ENCODE measurements at regions not wholly inside any gene's neighbourhood (a gene's known extent, or its start where the extent isn't known, plus 50 kb on each side); places are given as distances from the start of the nearest gene placed in this dataset.
A peak's percentile ranks its signal among the peaks of the same experiment; 100 is the strongest.

DNA sequence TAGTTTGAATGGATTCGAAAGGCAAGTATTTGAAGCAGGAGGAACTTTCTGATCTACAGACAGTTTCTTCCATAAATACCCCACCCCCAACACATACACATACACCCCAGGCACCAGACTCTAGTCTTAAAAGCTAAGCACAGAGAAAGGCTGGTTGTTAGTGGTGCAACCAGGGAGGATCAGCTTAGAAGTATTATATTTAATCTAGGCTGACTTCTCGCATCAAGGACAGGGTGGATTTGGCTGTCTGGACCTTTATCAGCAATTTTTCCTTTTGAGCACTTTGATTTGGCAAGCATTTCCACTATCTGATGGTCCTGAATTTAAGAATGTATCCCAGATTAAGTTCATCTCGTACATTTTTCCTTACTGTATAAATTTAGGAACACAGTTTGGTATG is 1489.8 kb upstream of the FLRT2 start:
- H3K4me1 ChIP-seq = peaks cover 5 to 13% of the 10 kb centered on the region in 2 donors
- no peak overlapping the region for H3K27ac ChIP-seq
- no peak overlapping the region for H3K4me3 ChIP-seq (replicated peaks in 1 of 3)
- intact Hi-C loops (cut with DNase I) = no loop called here
- no peak for TF ChIP-seq POLR2A (IDR thresholded peaks at IDR 0.05)
- TF ChIP-seq, protein P1, sequence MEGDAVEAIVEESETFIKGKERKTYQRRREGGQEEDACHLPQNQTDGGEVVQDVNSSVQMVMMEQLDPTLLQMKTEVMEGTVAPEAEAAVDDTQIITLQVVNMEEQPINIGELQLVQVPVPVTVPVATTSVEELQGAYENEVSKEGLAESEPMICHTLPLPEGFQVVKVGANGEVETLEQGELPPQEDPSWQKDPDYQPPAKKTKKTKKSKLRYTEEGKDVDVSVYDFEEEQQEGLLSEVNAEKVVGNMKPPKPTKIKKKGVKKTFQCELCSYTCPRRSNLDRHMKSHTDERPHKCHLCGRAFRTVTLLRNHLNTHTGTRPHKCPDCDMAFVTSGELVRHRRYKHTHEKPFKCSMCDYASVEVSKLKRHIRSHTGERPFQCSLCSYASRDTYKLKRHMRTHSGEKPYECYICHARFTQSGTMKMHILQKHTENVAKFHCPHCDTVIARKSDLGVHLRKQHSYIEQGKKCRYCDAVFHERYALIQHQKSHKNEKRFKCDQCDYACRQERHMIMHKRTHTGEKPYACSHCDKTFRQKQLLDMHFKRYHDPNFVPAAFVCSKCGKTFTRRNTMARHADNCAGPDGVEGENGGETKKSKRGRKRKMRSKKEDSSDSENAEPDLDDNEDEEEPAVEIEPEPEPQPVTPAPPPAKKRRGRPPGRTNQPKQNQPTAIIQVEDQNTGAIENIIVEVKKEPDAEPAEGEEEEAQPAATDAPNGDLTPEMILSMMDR (IDR thresholded peaks at IDR 0.05) = no peak
- H3K9me3 ChIP-seq = no peaks in the 10 kb centered on the region
- 88 to 93% methylated on average over 3 of the region's 3 CpGs for WGBS, 2 donors
- DNase-seq = no peak
- no peaks in the 10 kb centered on the region for H3K36me3 ChIP-seq
- no peaks in the 10 kb centered on the region for H3K27me3 ChIP-seq

DNA sequence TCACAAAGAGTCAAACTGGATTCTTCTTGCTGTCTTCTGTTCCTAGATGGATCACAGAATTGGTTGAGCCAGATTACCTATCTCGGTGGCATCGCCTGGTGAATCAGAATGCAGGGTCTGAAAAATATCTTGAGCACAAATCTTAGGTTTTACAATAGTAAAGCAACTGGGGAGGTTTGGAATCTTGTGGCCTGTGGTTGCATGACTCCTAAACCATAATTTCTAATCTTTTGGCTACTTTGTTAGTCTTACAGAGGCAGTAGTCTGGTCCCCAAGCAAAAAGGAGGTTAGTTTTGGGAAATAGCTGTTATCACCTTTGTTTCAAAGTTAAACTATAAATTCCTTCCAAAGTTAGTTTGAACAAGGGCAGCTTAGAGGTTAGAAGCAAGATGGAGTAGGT is 1488.5 kb upstream of the FLRT2 start:
- Histone ChIP-seq H3K27me3 (no peaks in the 10 kb centered on the region), H3K27ac (peak overlapping the region in 1 of 3 donors; percentile 64), H3K4me3 (replicated peaks in 1 of 3) (no peak overlapping the region), H3K36me3 (no peaks in the 10 kb centered on the region), H3K4me1 (peaks cover 5 to 13% of the 10 kb centered on the region in 2 donors), H3K9me3 (no peaks in the 10 kb centered on the region)
- WGBS, 2 donors = 98 to 100% methylated on average over 2 of the region's 2 CpGs
- TF ChIP-seq POLR2A (IDR thresholded peaks at IDR 0.05) = no peak
- TF ChIP-seq, protein P1 (IDR thresholded peaks at IDR 0.05) = no peak
- intact Hi-C loops (cut with DNase I) = no loop called here
- no peak for DNase-seq

DNA sequence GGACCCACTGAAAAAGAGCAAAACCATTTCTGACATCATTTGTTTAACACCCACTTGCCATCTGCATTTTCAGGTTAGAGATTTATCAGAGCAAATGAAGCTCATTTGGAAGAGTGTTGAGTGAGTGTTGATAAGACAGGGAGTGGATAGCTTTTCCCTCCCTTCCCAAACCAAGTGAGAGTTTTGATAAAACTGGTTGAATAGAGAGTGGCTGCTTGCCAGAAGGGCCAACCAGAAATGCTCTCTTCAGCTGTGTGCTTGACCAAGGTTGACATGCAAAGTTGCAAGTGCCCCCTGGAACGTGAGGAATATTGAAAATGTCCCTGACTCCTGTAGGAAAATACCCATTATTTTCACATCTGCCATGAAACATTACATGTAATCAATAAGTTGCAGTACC is 1487.0 kb upstream of the FLRT2 start:
- no peaks in the 10 kb centered on the region for H3K9me3 ChIP-seq
- TF ChIP-seq, protein P1 (IDR thresholded peaks at IDR 0.05) = no peak
- TF ChIP-seq POLR2A (IDR thresholded peaks at IDR 0.05) = no peak
- no peaks in the 10 kb centered on the region for H3K36me3 ChIP-seq
- H3K27ac ChIP-seq = peak overlapping the region in 1 of 3 donors; percentile 1
- H3K4me1 ChIP-seq = peaks cover 5 to 13% of the 10 kb centered on the region in 2 donors
- peak; percentile 60 to 62 for DNase-seq
- intact Hi-C loops (cut with DNase I) = no loop called here
- WGBS, 2 donors = 24 to 48% methylated on average over 1 of the region's 1 CpG
- H3K4me3 ChIP-seq (replicated peaks in 1 of 3) = no peak overlapping the region
- H3K27me3 ChIP-seq = no peaks in the 10 kb centered on the region

DNA sequence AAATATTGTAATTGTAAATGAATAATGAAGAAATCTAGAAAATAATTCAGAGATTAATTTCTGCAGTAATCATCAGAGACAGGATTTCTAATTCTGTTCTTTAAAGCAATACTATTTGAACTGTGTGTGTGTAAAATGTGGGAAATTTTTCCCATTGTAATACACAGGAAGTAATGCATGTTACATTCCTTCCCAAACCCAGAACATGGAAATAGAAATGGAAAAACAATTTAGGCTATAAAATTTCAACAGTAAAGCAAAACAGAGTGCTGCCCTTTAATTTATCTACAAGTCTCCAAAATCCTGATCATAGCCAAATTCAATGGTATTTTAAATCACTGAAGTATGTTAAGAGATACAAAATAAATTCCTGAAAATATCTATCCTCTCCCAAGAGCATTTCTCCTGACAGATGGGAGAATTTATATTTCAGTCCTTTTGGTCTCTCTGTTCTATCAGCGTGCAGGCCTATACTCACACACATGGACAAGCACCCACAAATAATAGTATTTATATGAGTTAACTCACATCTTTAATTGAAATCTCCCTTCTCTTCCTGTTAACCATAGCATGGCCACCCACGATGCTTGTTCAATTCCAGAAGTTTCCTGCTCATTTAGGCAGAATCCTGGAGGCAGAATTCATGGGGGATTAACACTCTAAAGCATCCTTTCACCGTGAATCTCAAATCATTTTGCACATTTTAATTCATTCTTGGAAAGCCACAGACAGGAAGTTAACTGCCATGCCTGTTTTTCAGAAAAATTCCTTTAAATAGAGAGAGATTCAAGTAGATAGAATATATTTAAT is 1465.4 kb upstream of the FLRT2 start:
- Histone ChIP-seq H3K4me3 (replicated peaks in 1 of 3) (no peak overlapping the region), H3K9me3 (no peaks in the 10 kb centered on the region), H3K4me1 (no peaks in the 10 kb centered on the region), H3K27ac (no peak overlapping the region), H3K36me3 (no peaks in the 10 kb centered on the region), H3K27me3 (no peaks in the 10 kb centered on the region)
- intact Hi-C loops (cut with DNase I) = no loop called here
- 50 to 75% methylated on average over 3 of the region's 3 CpGs for WGBS, 2 donors
- TF ChIP-seq POLR2A (IDR thresholded peaks at IDR 0.05) = no peak
- TF ChIP-seq, protein P1 (IDR thresholded peaks at IDR 0.05) = no peak
- no peak for DNase-seq

DNA sequence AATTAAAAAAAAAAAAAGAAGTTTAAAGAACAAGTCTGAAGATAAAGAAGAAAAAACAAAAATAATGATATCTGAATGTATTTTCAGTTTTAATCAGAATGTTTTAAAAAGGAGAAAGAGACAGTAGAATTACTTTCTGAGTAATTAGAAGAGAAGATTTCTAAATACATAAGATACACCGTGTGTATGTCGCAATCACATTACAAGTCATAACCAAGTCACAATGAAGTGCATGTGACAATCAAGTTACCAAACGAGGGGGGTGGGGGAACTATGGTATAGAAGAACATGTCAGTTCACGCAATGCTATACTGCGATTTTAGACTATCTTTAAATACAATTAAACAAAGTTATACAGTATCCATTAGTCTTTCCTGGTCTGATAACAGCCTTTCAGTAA is 1464.1 kb upstream of the FLRT2 start:
- WGBS, 2 donors = 91 to 95% methylated on average over 5 of the region's 5 CpGs
- no peak for DNase-seq
- H3K4me1 ChIP-seq = no peaks in the 10 kb centered on the region
- intact Hi-C loops (cut with DNase I) = no loop called here
- no peaks in the 10 kb centered on the region for H3K9me3 ChIP-seq
- no peaks in the 10 kb centered on the region for H3K36me3 ChIP-seq
- no peak overlapping the region for H3K27ac ChIP-seq
- H3K4me3 ChIP-seq (replicated peaks in 1 of 3) = no peak overlapping the region
- no peaks in the 10 kb centered on the region for H3K27me3 ChIP-seq
- TF ChIP-seq, protein P1 (IDR thresholded peaks at IDR 0.05) = no peak
